GM13976 (cell line): ENCODE measurements at regions not wholly inside any gene's neighbourhood (a gene's known extent, or its start where the extent isn't known, plus 50 kb on each side); places are given as distances from the start of the nearest gene placed in this dataset.

Experiments used
- DNase-seq: peaks from one replicate; pipeline ENCODE4 v3.0.0; 2012; ENCODE audit warnings: low spot score
- CTCF ChIP-seq: IDR thresholded peaks from 2 replicates; pipeline ENCODE4 v1.5.1; 2012; ENCODE audit warnings: borderline replicate concordance, mild to moderate bottlenecking; ENCODE audit not compliant: insufficient read depth; ENCODE audit errors: extremely low read depth, missing control alignments, control extremely low read depth
- in situ Hi-C: fragments of 300-500 bp; cut with MboI; formaldehyde crosslinking; loops from one replicate; pipeline ENCODE4 v1.12.0; 2022; ENCODE audit warnings: low sequenced_read_pairs, mixed read lengths, inconsistent platforms; ENCODE audit not compliant: unreplicated experiment

- TF ChIP-seq CTCF, result no peak
- DNase-seq, result no peak
- in situ Hi-C loops, result no loop called here
Measured at GRCh38 chr20:60268491-60268890, 310.3 kb downstream of the CDH26 start.

- no peak for DNase-seq
- no peak for TF ChIP-seq CTCF
- in situ Hi-C loops, result no loop called here
Measured at GRCh38 chr20:60269573-60270162, 311.4 kb downstream of the CDH26 start.

- in situ Hi-C loops, result no loop called here
- DNase-seq, result no peak
- no peak for TF ChIP-seq CTCF
Measured at GRCh38 chr20:60270341-60270740, 312.1 kb downstream of the CDH26 start.

GRCh38 chr20:60271597-60271996 is 313.4 kb downstream of the CDH26 start:
- DNase-seq, result no peak
- in situ Hi-C loops, result no loop called here

GRCh38 chr20:60272790-60273189 is 314.6 kb downstream of the CDH26 start:
- TF ChIP-seq CTCF, result no peak
- DNase-seq, result no peak
- in situ Hi-C loops, result no loop called here

More at GRCh38 chr20:60271597-60271996, 313.4 kb downstream of the CDH26 start:
- no peak for TF ChIP-seq CTCF

- no peak for TF ChIP-seq CTCF
- in situ Hi-C loops, result no loop called here
Measured at GRCh38 chr20:60274717-60275116, 316.5 kb downstream of the CDH26 start.

More at GRCh38 chr20:60274717-60275116, 316.5 kb downstream of the CDH26 start:
- DNase-seq, result no peak
